MV-4-11 (cell line): ENCODE measurements at regions not wholly inside any gene's neighbourhood (a gene's known extent, or its start where the extent isn't known, plus 50 kb on each side); places are given as distances from the start of the nearest gene placed in this dataset.

Source experiments
- DNase-seq: peaks from one replicate; lab custom pipeline; 2025; lab: John Stamatoyannopoulos, UW

DNA sequence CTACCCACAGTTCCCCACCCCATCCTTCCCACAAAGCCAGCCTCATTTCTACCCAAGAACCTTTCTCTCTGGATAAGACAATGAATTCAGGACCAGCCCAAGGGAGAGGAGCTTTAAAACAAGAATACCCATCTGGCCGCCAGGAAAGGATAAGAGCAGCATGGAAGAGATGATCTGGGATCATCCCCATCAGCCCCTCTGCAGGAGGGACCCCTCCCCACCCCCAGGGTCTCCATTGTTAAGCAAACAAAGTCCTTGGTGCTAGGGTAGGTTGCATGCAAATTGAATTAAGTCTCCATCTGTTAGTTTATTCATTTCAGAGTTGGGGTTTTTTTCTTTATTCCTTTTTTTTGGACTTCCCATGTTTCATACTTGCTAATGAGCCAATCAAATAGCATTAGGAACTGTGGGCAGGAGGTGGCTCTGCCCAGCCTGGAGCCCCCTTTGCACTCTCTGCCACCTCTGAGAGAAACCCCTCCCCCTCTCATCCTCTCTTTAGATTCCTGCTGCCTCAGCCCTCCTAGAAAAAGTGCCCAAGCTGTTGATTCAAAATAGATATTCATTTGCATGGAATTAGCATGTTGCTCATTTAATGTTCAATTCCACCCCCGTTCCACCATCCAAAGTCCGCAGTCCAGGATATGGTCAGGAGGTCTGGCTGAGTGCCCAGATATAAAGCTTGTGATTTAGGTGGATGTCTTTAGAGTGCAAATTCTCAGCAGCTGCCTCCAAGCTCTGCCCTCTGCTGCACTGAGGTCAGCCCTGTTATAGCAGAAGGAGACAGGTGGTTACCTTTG, 138.5 kb upstream of the NCAM1 start:
- DNase-seq = no peak

DNA sequence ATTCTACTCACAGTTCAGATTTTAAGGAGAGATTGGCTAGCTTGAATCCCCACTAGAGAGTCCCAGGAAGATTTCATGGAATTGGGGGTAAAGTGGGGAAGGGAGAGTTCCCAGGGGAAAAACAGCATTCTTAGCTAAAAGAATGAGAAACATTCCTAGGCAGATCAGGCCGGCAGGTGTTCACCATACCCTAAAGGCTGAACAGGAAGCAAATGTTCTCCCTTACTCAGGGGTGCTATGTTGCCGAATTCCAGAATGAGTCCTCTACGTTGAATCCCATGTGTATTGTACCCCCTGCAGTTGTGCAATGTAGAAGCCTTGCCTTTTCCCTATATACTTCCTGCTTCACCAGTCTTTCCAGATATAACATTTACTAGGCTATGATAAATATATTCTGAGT, 135.2 kb upstream of the NCAM1 start:
- no peak for DNase-seq

DNA sequence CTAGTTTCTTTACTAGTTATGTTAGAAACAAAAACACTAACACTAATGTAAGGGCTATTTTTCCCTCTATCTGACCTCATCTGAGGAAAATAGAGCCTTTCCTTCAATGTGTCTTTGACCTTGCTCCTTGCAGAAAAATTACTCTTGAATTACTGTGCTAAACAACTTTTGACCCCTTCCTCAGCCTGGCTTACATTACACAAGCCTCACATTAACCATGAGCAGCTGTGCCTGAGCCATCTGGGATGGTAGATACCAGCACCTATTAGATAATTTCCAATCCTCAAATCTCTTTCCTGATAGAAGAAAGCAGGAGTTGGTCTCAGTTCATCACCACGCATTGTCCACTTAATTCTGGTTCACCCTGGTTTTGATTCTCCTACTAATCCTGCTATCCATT, 134.4 kb upstream of the NCAM1 start:
- no peak for DNase-seq

DNA sequence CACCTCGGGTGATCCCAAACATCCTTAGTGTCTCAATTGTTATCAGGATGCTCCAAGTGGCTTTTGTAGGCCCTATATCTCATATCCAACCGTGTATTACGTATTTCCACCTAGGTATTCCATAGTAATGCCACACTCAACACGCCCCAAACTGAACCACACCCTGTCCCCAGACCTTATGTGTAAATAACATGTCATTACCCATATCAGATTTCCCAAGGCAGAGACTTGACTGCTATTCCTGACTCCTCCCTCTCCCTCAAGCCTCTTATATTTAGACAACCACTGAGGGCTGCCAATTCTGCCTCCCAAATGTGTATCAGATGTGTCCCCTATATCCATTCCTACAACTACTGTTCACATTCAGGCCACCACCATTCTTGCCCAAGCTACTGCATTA, 132.8 kb upstream of the NCAM1 start:
- no peak for DNase-seq

DNA sequence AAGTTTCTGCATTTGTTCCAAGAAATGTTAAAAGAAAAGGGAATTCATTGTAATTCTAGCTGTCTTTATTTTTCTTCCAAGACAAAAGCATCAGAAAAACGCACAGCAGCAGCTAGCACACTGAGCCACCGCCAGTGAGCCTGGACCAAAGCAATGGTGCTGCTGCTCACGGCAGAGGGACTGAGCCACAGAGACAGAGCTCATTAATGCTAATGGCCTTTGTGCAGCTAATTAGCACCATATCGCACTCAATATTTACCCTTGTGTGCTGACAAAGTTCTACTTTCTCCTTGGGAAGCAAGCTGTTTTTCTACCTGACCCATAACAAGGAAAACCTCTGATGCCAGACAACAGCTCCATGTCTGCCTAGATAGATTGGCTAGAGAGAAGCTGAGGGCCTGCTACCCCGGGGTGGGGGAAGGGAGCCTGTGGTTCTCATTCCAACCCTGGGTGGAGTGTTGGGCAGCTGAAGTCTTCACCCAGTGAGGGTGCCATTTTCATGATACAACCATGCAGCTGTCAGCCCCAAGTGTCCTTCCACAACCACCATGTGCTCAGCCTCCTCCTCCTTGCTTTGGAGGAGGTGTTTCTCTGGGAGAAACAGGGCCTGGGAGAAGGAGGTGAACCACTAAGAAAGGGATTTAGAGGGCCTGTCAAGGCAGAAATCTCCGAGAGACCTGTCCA, 131.1 kb upstream of the NCAM1 start:
- DNase-seq = no peak

DNA sequence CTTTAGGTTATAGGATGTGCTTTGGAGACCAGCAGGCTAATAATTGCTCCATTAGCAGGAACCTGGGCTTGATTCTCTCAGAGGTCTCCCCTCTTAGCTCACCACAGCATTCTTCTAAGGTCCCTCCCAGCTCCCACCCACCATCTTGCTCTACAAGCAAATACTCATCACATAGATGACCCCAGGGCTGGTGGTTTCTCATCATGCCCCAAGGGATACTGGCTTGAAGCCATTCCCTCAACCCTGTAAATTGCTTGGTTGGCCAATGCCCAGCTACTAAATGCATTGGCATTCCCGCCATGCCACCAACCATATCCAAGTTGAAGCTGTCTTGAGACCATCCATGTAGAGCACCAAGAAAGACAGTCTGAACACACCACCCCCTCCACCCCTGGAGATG, 130.2 kb upstream of the NCAM1 start:
- no peak for DNase-seq

DNA sequence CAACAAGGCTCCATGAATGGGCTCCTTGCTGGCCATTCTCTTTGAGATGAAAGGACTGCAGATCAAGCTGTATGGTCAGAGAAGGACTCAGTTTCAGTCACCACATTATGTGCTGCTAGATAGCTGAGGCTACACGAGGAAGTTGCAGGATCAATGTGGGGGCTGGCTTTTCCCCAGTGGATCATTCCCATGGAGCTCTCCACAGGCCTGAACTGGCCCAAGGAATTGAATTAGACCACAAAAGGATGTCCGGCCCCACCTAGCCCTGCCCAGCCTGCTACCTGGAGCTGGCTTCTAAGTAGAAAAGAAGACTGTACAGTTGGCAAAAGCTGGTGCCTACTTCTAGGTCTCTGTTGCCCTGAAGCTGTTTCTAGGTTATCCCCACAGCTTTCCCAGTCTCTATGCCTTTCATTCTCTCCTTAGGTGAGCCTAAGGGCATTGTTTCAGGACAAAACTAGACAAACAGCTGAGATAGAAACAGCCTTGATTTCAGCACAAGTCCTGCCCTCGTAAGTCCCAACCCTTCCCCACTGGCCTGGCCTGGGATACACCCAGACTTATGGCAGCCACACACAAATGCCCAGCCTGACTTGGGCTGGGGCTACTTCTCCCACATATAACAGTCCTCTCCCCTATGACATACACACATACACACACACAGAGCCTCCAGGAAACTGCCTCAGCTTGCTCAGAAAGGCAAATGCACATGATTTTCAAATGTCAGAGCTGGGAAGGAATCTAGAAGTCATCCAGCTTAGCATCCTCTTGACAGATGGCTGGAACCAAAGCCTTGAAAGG, 129.1 kb upstream of the NCAM1 start:
- DNase-seq = no peak

DNA sequence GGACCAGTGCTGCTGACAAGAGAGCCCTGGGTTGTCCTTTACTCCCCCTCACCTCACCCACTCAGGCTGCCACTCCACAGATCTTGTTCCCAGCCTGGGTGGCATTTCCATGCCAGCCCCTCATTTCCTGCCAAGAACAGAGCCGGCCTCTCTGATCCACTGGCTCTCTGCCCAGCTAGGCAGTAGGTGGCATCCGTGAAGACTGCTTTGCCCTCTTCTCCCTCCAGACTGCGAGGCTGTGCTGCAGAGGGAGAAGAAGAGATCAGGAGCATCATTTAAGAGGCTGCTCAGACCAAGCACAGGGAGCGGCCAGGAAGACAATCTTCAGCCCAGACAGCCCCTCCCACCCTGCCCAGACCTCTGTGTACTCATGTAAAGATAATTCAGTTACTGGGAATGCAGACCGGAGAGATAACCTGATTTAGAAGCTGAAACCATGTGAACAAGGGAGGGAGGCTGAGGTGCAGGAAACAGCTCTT, 126.9 kb upstream of the NCAM1 start:
- DNase-seq = no peak

DNA sequence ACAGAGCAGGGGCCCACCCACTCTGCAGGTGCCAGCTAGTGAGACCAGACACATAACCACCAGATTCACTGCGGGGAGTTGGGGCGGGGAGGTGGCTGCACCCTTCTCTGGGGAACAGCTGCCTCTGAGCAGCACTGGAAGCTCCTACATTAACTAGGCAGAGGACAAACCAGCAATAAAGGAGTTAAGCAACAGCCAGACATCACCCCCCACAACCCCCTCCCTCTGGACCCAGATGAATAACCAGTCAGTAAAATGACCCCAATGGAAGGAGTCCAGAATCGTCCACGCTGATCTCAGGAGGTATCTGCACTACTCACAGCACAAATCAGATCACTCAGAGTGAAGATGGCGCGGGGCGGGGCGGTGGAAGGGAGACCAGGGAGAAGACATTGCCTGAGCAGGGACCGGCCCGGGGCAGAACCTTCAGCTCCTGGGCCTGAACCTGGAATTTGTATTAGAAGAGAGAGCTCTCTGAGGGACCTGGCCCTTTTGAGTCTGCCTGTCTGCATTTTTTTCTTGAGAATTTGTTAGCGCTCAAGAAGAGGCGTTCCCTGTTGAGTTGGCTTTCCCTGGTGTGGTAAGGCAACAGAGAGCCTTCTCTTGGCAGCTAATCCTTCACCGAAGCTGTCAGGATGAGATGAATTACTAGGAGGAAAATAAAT, 125.5 kb upstream of the NCAM1 start:
- DNase-seq = no peak

DNA sequence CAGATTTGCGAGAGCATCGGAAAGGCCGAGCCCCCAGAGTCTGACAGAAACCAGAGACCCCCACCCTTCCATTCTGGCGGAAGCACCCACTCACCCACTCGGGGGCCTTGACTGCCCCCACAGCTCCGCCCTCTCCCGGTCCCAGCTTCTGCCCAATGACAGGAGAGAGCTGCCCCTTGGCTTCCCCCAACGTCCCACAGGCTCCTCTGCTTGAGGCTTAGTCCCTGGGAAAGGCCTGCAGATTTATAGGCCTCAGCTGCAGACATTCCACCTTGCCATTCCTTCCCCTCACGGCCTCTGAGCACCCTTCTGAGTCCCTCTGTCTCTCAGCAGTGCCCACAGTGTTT, 125.0 kb upstream of the NCAM1 start:
- no peak for DNase-seq

DNA sequence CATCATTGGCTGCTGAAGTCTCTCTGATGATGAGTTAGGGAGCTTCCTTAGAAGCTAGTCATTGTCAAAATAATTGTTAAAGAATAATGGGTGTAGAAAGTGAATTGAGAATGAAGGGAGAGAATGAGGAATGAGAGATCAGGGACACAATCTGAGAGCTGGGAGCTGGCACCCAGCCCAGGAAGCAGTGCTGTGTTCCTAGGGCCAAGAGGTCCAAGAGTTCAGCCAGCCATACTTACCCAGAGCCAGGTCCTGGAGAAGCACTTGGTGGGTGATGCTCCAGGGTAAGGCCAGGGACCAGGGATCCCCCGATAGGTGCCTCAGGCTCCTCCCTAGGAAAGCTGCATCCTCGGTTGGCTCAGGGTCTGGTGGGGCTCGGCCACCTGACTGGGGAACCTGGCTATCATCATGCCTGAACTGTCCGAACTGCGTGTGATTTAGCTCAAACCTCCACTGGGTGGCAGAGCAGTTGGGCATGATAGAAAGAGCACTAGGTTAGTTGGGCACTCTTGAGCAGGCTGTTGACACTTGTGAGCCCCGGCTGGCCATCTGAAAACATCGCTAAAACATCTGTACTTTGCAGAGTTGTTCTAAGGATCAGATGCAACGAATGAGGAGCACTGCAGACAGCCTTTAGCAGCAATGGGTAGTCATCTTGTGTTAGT, 123.9 kb upstream of the NCAM1 start:
- DNase-seq = no peak

DNA sequence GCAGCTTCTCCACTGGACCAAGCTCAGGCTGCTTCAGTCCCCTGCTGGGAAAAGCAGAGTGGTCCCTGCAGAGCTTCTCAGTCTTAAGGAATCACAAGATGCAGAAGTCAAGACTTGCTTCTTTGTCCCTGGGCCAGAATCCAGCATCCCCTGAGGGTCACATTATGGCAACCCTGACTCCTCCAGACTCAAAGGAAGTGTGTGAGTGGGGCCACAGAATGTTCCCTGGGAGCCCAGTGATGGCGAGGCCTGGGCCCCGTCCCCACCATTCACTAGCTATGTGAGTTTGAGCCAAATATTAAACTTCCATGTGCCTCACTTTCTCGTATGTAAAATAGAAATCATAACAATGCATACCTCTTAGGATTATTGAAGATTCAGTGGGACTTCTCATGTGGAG, 122.2 kb upstream of the NCAM1 start:
- DNase-seq = no peak

DNA sequence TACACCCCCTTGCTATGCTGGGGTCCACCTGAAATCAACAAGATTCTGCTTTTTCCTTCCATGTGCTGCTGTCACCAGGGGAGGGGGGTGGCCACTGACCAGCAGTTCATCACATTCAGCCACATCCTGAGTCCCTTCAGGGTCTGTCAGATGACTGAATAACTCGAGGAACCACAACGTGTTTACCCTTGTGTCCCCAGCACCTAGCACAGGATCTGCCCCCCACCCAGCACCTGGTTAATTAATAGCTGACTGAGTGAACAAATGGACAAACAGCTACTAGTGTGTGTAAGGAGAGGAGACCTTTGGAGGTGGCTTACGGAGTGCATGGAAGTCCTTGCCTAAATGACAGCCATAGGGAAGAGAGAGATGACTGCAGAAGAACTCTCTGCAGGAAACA, 119.5 kb upstream of the NCAM1 start:
- DNase-seq = no peak

DNA sequence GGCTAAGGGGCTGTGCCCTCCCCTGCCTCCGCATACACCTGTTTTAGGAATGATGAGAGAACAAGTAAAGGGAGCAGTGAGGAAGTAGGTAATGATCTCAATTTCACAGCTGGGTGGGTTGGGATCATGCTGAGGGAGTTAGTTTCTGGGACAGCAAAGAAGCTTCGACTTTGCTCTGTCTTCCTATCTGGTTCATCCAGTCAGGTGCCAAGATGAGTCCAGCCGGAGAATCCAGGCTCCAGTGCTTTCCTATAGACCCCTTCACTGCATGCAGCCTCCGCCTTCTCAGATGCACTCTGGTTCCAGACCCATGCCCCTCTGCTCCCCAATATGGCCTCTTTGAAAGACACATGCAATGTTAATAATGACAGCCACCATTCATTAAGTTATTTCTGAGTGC, 119.1 kb upstream of the NCAM1 start:
- no peak for DNase-seq

DNA sequence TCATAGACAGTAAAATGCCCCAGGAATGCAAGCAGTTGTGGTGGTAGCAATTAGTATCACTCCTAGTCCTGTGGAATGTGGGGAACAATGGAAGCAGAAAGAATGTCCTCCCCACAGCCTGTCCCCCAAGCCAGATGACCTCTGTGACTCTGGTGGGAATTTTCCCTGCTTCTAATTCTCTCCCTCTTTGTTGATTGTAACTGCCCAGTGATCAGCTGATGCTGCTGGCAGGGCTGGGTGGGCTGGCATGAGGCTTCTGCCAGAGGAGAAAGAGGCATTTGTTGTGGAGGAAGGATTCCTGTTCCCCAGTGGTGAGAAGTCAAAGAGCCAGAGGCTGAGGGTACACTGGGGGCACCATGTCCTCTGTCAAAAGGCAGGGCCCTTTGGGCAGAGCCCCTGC, 116.7 kb upstream of the NCAM1 start:
- no peak for DNase-seq

DNA sequence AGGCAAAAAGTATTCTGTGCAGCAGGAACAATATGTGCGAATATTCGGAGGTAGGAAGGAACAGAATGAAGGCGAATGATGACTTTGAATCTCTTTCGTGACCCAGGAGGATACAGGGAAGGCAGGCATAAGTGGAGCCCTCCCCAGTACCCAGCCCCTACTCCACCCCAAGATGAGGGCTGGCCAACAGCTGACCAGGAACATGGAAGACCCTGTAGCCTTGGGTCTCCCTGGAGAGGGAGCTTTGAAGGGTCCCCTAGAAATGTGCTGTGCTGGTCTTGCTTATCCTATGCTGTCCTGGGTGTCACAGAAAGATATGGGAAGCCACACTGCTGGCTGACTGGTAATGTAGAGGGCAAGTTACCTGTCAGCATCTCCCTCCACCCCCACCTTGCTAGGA, 113.7 kb upstream of the NCAM1 start:
- no peak for DNase-seq

DNA sequence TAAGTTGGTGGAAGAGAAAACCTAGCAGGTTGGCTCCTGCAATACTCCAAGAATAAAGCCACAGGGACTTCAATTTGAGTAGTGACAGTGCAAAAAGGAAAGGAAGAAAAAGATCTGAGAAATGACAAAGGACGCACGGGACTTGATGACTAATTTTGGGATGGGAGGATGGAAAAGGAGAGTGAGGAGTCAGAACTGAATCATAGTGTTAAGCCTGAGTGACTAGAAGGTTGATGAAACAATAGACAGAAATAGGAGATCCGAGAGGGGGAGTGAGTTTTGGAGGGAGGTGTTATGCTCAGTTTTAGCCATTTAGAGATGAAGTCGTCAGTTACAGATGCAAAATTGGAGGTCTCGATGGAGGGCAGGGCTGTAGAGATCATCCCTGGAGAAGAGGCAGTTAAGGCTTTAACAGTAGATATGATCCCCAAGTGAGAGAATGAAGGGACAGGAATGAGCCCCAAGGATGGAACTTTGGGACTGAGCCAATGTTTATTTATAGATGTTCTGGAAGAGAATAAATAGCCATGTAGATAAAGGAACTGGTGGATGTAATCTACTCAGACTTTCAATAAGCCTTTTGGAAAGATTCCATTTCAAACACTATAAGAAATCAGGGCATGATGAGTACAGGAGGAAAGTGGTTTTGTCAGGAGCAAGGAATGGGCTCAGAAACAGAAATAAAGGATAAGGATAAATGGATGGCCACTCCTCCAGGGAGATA, 108.9 kb upstream of the NCAM1 start:
- DNase-seq = no peak

DNA sequence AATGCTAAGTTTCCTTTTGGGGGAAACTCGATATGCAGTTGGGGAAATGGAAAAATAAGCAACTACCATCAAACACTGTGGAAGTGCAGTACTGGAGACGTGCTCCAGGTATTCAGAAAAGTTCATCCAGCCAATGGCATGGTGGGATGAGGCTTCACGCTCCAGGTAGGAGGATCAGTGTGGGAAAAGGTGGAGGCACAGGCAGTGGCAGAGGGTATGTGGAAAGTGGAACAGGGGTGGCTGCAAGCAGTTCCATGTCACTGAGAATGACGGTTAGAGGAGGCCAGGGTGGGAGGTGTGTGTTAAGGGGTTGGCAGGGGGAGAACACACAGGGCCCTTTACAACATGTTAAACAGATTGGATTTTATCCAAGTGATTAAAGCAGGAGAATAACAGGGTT, 105.1 kb upstream of the NCAM1 start:
- no peak for DNase-seq

DNA sequence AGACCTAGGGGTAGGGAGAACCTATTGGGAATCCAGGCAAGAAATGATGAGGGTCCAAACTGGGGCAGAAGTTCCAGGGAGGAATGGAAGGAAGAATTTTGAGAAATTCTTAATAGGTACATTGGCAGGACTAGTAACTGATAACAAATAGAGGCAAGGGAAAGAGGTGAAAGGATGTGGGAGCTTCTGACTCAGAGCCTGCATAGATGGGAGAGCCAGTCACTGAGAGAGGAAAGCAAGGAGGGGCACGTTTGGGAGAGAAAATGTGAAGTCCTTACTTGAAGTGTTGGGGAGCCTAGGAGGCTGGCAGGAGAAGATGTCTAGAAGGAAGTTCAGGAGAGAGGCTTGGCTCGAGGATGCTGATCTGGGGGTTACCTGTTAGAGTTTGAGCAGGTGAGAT, 104.6 kb upstream of the NCAM1 start:
- no peak for DNase-seq

DNA sequence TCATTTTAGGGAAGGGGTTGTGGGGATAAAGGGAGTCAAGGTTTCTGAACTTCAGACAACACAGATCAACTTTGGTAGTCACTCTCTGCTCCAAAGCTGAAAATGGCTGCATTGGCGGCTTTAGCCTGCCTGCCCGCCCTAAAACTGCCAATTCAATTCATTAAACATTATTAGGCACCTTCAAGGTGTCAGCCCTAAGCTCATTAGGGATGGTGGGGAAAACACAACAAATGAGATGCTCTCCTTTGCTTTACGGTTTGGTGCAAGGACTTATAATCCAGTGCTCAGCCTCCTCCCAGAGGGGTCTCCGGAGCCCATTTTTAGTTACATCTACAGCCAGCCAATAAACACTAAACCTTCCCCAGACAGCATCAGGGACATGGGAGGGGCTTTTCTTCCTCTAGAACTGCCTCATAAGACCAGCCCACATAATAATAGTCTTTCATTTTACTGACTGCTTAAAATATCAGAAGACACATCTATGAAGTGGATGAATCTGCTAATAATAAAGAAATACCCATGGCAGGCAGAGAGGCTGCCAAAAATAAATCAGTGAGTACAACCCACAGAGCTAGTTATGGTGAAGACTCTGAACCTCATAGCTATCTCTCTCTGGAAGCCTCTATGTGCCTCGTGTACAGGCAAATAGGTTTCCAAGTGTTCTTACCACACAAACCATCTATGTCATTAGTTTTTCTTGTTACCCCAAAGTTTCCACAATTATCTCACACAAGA, 102.8 kb upstream of the NCAM1 start:
- DNase-seq = no peak

DNA sequence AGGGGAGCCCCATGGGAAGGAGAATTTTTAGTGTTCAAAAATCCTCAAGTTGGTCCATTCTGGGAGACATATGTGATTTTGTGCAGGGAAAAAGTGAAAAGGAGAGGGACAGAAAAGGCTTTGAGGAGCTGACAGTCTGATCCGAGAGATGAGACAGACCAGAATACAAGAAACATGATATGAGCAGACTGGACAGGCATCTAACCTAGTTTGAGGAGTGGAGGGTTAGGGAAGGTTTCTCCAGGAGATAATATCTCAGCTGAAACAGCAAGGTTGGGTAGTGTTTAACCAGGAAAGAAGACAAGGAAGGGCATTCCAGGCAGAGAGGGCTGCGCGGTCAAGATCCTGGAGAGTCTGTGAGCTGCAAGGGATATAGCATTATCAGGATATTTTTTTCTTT, 101.4 kb upstream of the NCAM1 start:
- no peak for DNase-seq
